Large intestine (tissue), 3 donors: ENCODE measurements at regions not wholly inside any gene's neighbourhood (a gene's known extent, or its start where the extent isn't known, plus 50 kb on each side); places are given as distances from the start of the nearest gene placed in this dataset.
"Not testable (repeated sequence)": the region's sequence is repeated elsewhere in the genome, so short reads cannot be mapped to it uniquely, and the experiment has no call there.

Experiments used
- DNase-seq, 2 donors: peaks; one replicate each; pipeline versions ENCODE4 v3.0.0 to v3.0.0-alpha.2; 2013
- H3K27ac ChIP-seq: one replicate; pipeline ENCODE4 v1.5.1; 2013; ENCODE audit warnings: low read length
- H3K27me3 ChIP-seq: 2 replicates; pipeline ENCODE4 v1.6.1; 2013; ENCODE audit warnings: low read length; ENCODE audit not compliant: control insufficient read depth, insufficient read depth
- H3K36me3 ChIP-seq: 2 replicates; pipeline ENCODE4 v1.6.1; 2013; ENCODE audit warnings: low read length; ENCODE audit not compliant: control insufficient read depth, insufficient read depth
- H3K4me1 ChIP-seq: one replicate; pipeline ENCODE4 v1.6.1; 2013; ENCODE audit warnings: low read length; ENCODE audit not compliant: control insufficient read depth, insufficient read depth
- H3K4me3 ChIP-seq: one replicate; pipeline ENCODE4 v1.5.1; 2013; ENCODE audit warnings: low read length
- H3K9me3 ChIP-seq: one replicate; pipeline ENCODE4 v1.6.1; 2013; ENCODE audit warnings: mild to moderate bottlenecking, low read depth, low read length, moderate library complexity; ENCODE audit not compliant: control insufficient read depth
- WGBS: methylation state at CpG from one replicate; pipeline ENCODE4 v1.1.5; 2013; ENCODE audit warnings: low lambda C conversion rate; ENCODE audit not compliant: insufficient coverage; 5-methylcytosine and 5-hydroxymethylcytosine counted together

DNA sequence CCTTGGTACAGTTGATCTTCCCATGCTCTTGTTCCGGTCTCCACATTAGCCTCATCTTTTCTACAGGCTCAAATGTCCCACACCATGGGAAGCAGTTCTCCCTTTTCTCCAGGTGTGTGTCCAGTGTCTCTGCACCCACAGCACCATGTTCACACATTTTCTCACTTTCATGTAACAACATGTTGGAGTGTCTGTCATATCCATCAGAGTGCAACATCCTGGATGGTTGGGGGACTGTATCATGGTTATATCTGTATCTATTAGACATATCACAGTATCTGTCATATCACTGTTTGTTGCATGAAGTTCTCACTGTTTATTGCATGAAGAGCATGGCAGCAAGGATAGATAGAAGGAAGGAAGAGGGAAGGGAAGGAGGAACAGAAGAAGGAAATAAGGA, 635.6 kb downstream of the EPM2A start:
- no CpG with 5 or more reads among the region's 1 CpG for WGBS
- DNase-seq = no peak
- no peak overlapping the region for H3K4me3 ChIP-seq
- no peaks in the 10 kb centered on the region for H3K27me3 ChIP-seq
- no peaks in the 10 kb centered on the region for H3K36me3 ChIP-seq
- no peak overlapping the region for H3K27ac ChIP-seq
- H3K4me1 ChIP-seq = no peaks in the 10 kb centered on the region
- H3K9me3 ChIP-seq = peaks cover 6% of the 10 kb centered on the region

DNA sequence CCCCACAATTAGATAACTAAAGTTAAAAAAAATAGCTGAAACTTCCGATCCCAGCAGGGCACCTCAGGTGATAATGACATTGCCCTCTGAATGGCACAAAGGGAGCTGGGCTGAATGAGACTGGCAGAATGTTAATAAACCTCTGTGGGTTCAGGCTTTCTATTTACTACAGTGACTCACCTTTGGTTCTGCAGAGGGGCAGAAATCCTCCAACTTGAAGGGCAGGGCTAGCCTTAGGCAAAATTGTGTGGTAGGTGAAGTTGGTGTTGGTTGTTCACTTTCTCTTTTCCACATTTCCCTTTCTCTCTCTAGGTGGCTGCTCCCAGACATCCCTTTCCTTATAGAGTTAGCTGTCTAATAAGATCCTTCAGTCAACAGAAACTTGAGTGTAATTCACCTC, 625.2 kb downstream of the EPM2A start:
- H3K27me3 ChIP-seq = no peaks in the 10 kb centered on the region
- H3K36me3 ChIP-seq = no peaks in the 10 kb centered on the region
- H3K4me1 ChIP-seq = no peaks in the 10 kb centered on the region
- no CpG with 5 or more reads among the region's 1 CpG for WGBS
- no peaks in the 10 kb centered on the region for H3K9me3 ChIP-seq
- DNase-seq = no peak
- H3K4me3 ChIP-seq = no peak overlapping the region
- H3K27ac ChIP-seq = no peak overlapping the region

DNA sequence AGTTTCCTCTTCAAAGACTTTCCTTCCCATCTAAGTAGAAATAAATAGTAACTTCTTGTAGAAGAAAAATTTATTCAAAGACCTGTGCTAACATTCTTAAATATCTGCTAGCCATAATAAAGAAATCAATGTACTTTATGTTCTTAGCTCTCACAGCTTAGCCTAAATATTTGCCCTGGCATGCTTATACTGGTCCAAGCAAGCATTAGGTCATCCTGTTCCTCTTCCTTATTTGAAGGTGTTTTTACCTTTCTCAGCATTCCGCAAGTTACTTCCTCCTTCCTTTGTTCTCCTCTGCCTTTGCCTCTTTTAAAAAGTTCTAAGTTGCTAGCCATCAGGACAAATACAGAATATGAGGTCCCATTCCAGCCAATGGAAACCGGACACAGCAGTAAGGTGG, 623.9 kb downstream of the EPM2A start:
- not testable (repeated sequence) for DNase-seq, H3K27ac ChIP-seq, H3K4me1 ChIP-seq, H3K4me3 ChIP-seq, H3K9me3 ChIP-seq, H3K27me3 ChIP-seq, H3K36me3 ChIP-seq
- WGBS = no CpG with 5 or more reads among the region's 2 CpGs

DNA sequence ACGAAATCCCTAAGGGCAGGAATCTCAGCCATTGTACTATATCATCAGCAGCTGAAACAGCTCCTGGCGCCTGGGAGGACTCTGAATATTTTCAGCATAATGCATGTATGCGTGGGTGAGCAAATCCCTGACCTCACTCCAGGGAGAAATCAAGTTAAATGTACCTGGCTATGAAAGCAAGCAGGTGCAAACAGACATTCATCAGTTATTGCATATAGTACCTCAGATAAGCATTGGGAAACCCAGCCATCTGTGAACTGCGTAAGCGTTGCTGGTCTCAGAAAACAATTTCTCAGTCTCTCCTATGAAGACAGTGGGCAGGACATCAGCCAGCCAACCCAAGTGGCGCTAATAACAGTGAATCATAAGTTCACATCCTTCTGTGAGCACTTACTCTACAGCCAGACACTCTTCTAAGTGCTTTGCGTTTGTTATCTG, 622.6 kb downstream of the EPM2A start:
- Histone ChIP-seq H3K4me1 (no peaks in the 10 kb centered on the region), H3K36me3 (no peaks in the 10 kb centered on the region), H3K27me3 (no peaks in the 10 kb centered on the region), H3K4me3 (no peak overlapping the region), H3K27ac (no peak overlapping the region), H3K9me3 (no peaks in the 10 kb centered on the region)
- DNase-seq = no peak
- WGBS = 84% methylated on average over 2 of the region's 7 CpGs

DNA sequence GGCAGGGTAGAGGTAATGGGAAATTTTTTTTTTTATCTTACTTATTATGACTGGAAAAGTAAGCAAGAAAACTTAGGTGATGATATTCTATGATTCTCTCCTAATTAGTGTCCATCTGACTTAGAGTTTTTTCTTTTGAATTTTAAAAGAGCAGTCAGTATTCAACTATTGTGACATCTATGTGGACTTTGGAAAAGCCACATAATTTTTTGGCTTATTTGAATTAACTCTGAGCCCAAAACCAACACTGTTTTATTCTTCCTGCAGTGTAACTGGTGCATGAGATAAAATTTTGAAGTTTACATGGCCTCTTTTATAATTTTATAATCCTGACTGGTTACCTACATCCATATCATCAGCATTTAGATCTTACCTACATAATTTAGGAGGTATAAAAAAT, 619.7 kb downstream of the EPM2A start:
- H3K4me3 ChIP-seq = no peak overlapping the region
- no peaks in the 10 kb centered on the region for H3K9me3 ChIP-seq
- no peak for DNase-seq
- H3K27ac ChIP-seq = no peak overlapping the region
- H3K27me3 ChIP-seq = no peaks in the 10 kb centered on the region
- H3K36me3 ChIP-seq = no peaks in the 10 kb centered on the region
- no peaks in the 10 kb centered on the region for H3K4me1 ChIP-seq

DNA sequence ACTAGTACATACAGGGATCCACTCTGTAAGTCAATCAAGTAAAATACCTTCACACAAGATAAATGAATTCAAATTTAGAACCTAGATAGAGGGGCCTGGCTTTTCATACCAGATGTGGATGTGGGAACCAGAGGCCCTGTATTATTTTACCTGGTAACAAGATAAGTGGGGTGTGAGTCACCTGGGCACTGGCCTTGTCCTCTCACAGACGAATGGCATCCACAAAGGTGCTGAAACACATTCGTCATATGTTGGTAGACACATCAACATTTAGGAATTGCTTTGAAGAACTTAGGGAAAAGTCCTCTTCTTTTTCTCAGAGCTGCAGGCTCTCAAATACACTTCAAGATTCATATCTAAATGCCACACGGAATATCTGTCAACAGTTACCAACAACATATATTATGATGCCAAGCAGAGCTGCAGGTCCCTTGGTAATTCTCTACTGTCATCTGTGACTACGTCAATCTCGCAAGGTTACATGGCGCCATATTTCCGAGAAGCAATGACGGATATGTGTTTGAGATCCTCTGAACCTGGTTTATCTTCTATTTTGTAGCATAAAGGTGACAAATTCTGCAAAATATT, 618.6 kb downstream of the EPM2A start:
- Histone ChIP-seq H3K36me3 (no peaks in the 10 kb centered on the region), H3K4me1 (no peaks in the 10 kb centered on the region), H3K9me3 (no peaks in the 10 kb centered on the region), H3K4me3 (no peak overlapping the region), H3K27ac (no peak overlapping the region), H3K27me3 (no peaks in the 10 kb centered on the region)
- WGBS = 100% methylated on average over 2 of the region's 8 CpGs
- no peak for DNase-seq

DNA sequence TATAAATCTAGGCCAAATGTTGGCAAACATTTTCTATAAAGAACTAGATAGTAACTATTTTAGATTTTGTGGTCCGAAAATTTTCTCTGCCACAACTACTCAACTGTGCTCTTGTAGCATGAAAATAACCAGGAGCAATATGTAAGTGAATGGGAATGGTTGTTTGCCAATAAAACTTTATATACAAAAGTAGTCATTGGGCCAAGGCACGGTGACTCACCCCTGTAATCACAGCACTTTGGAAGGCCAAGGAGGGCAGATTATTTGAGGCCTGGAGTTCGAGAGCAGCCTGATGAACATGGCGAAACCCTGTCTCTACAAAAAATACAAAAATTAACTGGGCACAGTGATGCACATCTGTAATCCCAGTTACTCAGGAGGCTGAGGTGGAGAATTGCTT, 617.1 kb downstream of the EPM2A start:
- H3K4me3 ChIP-seq = no peak overlapping the region
- H3K27me3 ChIP-seq = no peaks in the 10 kb centered on the region
- H3K27ac ChIP-seq = no peak overlapping the region
- 100% methylated on average over 2 of the region's 4 CpGs for WGBS
- DNase-seq = no peak
- peaks cover 4% of the 10 kb centered on the region for H3K9me3 ChIP-seq
- H3K4me1 ChIP-seq = no peaks in the 10 kb centered on the region
- H3K36me3 ChIP-seq = no peaks in the 10 kb centered on the region

DNA sequence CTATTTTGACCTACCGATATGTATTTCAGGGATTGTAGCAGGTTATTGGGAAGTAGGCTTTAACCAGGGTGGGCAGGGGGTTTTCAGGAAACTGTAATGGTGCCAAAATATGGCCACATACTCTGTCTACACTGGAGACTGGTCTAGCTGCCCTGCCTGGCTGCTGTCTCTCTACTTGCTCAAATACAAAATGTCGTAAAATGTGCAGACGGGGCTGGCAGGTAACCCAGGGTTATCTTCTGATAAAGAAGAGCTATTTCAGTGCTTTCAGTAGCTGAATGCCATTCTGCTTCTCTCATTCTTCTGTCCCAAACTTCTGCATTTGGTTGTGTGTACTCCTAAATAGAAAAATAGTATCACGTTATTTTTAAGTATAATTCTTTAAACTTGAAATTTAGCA, 616.2 kb downstream of the EPM2A start:
- no peak overlapping the region for H3K4me3 ChIP-seq
- H3K27ac ChIP-seq = no peak overlapping the region
- H3K4me1 ChIP-seq = no peaks in the 10 kb centered on the region
- 43% methylated on average over 1 of the region's 4 CpGs for WGBS
- H3K36me3 ChIP-seq = no peaks in the 10 kb centered on the region
- H3K9me3 ChIP-seq = peaks cover 4% of the 10 kb centered on the region
- no peak for DNase-seq
- H3K27me3 ChIP-seq = no peaks in the 10 kb centered on the region

DNA sequence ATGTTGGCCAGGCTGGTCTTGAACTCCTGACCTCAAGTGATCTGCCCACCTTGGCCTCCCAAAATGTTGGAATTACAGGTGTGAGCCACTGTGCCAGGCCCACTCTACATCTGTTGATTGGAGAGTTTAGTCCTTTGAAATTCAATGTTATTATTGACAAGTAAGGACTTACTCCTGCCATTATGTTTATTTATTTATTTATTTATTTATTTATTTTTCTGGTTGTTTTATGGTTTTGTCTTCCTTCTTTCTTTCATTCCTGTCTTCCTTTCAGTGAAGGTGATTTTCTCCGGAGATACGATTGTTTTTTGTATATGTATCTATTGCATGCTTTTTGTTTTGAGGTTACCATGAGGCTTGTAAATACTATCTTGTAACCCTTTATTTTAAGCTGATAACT, 602.6 kb downstream of the EPM2A start:
- H3K4me1 ChIP-seq = no peaks in the 10 kb centered on the region
- no peaks in the 10 kb centered on the region for H3K27me3 ChIP-seq
- 100% methylated on average over 2 of the region's 2 CpGs for WGBS
- no peak overlapping the region for H3K27ac ChIP-seq
- no peak for DNase-seq
- no peaks in the 10 kb centered on the region for H3K36me3 ChIP-seq
- H3K4me3 ChIP-seq = no peak overlapping the region
- H3K9me3 ChIP-seq = no peaks in the 10 kb centered on the region

DNA sequence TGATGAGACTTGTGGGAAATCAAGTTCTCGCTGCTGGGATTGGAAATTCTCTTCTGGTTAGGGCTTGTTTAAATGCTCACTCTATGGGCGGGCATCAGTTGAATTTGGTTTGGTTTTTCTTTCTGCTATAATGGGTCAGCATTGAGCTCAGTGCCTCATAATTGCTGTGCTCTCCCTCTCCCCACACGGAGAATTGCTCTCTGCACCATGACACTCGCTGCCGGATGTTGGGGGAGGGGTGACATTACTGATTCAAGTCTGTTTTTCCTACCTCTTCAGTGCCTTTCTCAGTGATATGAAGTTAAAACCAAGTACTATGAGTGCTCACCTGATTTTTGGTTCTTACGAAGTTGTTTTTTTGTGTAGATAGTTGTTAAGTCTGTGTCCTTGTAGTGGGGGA, 599.6 kb downstream of the EPM2A start:
- Histone ChIP-seq H3K9me3 (no peaks in the 10 kb centered on the region), H3K27ac (no peak overlapping the region), H3K36me3 (no peaks in the 10 kb centered on the region), H3K4me3 (no peak overlapping the region), H3K27me3 (no peaks in the 10 kb centered on the region), H3K4me1 (peaks cover 3% of the 10 kb centered on the region)
- DNase-seq = no peak
- WGBS = 100% methylated on average over 1 of the region's 6 CpGs

DNA sequence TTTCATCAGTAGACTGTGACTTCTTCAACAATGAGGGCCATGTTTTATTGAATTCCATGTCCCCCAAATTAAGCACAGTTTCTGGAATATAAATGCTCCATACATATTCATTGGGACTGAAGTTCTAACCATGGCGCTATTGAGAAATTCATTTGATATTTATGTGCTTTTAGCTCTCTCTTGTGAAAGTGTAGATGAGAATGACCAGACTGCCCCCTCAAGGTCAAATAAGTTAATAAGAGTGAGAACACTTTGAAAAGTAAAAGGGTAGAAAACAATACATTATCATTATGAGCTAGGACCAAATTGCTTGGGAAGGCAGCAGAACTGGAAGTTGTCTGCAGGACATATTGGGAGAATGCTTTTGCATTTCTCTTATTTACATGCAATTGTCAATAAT, 597.9 kb downstream of the EPM2A start:
- Histone ChIP-seq H3K27me3 (no peaks in the 10 kb centered on the region), H3K9me3 (no peaks in the 10 kb centered on the region), H3K4me1 (peaks cover 3% of the 10 kb centered on the region), H3K4me3 (no peak overlapping the region), H3K36me3 (no peaks in the 10 kb centered on the region), H3K27ac (no peak overlapping the region)
- no CpG with 5 or more reads among the region's 1 CpG for WGBS
- no peak for DNase-seq
